Renal cortex interstitium (tissue), 11 donors: ENCODE measurements at regions not wholly inside any gene's neighbourhood (a gene's known extent, or its start where the extent isn't known, plus 50 kb on each side); places are given as distances from the start of the nearest gene placed in this dataset.

Experiments
- DNase-seq, 11 donors: peaks; one replicate each; pipeline ENCODE4 v3.0.0-alpha.2; 2013; ENCODE audit warnings: low read depth in 9 of 11, low spot score in 4 of 11; ENCODE audit errors: extremely low read depth in 1 of 11

DNA sequence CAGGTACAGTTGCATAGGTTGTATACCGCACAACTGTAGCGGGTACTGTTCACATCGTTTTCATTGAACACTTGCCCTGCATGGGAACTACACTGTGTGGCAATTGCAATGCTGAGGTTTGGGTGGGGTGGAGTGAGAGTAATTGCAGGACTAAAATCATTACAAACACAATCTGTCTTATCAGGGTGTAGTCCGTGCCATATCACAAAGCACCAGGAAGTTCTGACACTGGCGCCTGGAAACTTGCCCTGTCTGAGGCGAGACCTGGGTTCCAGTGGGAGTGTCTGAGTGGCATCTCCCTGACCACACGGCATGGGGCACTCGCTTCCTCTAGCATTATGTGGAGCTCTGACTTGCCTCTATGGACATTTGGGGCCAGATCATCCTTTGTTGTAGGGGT is 153.4 kb downstream of the RGS9 start:
- DNase-seq, result no peak

DNA sequence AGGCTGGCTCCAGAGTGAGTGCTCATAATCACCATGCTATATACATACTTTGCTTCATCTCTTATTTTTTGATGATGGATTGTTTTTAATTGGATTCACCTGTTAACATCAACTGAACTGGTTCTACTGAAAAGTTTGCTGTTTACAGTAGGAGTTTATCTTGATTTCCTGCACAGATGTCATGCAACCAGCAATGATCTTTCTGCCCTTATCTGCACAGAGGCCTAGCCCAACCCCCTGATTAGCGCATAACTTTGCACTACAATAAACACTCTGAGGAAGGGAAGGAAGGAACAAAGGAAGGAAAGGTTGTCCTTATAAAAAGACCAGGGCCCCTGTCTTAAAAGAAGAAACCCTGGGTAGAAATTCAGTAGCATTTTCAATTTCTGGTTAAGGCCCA is 152.9 kb downstream of the RGS9 start:
- DNase-seq, result no peak

DNA sequence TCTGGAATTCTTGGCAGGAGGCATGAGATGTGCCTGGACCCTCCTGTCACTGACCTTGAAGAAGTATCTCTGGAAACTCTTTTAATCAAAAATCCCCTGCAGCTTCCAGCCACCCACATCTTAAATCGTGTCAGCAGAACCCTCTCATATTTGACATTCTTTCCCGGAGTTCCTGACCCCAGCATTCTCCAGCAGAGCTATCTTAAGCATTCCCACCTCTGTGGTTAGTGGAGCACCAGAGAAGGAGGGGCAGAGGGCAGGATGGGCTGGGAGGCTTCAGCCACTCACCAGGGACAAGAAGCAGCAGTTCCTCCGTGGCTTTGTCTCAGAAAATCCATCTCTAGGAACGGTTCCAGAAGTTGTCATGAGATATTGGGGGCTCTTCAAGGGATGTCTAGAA is 149.9 kb downstream of the RGS9 start:
- DNase-seq, result no peak

- no peak for DNase-seq
Measured at GRCh38 chr17:65283704-65284103, 146.5 kb downstream of the RGS9 start.

DNA sequence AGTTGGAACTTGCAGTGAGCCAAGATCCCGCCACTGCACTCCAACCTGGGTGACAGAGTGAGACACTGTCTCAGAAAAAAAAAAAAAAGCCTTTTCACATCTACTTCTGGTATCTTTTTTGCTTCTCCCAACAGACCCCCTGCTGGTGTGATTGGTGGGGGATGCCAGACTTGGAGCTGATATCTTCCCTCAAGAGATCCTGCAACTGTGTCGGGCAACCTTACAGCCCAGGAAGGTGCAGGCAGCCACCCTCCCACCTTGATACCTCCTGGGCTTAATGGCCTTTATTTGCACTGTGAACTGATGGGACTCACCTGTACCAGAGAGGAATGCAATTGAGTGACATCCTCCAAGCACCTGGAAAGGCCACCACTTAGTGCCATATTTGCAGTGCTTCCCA is 142.3 kb downstream of the RGS9 start:
- DNase-seq, result no peak

GRCh38 chr17:65278820-65279184 is 141.6 kb downstream of the RGS9 start:
- no peak for DNase-seq

DNA sequence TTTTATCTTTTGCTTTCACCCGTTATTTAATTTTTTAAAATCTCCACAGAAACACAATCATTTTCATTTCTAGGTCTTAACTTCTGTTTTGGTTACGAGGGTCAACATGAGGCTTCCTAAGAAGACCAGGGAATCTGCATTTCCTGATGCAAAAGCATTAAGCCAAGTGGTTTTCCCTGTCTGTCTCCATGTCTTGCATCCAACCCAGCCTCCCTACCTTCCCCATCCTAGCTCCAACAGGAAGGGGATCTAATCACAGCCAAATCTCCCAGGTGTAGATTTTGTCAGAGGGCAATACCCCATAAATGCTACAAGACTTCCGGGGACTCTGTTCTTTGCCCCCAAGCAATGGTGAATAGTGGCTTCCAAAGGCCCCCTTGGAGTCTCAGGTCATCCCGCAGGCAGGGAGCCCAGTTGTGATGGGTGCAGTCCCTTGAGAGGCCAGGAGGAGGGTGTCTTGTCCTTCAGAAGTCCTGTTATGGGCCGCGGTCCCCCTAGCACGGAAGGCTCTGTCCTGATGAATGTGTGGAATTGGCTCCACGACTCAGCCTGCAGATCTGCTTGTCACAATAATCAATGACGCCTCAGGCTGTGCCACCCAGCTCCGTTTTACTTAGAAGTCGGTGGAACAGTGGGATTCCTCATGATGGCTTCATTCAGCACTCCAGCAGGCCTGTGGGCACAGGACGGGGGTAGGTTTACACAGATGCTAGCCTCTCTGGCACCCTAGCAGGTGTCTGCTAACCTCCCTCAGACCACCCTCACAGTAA is 141.1 kb downstream of the RGS9 start:
- peak in 6 of 11 donors; percentile 38 to 47 (median 44) for DNase-seq

DNA sequence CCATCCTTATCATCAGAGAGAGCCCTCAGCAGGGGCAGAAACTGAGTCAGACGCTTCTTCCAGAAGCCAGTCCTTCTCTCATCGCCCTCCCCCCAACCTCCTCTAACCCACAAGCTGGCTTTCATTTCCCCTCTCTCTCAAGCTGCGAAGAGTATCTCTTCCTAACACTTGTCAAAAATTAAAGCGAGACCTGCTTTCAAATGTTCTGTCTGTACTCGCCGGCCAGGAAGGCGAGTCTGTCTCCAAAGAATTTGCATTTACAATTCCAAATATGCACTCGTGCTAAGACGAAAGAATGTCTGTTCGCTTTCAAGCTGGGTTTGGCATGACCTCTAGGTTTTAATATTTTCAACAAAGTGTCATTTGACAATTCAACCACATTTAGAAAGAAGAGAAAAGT is 140.4 kb downstream of the RGS9 start:
- no peak for DNase-seq
